ENCODE measurements at regions not wholly inside any gene's neighbourhood (a gene's known extent, or its start where the extent isn't known, plus 50 kb on each side); places are given as distances from the start of the nearest gene placed in this dataset.
"Not testable (repeated sequence)": the region's sequence is repeated elsewhere in the genome, so short reads cannot be mapped to it uniquely, and the experiment has no call there.

- H3K4me1 ChIP-seq (ENCODE audit: low read depth): peaks cover 16% of the 10 kb centered on the region
- H3K36me3 ChIP-seq (ENCODE audit: low read depth): no peaks in the 10 kb centered on the region
- ATAC-seq: no peak
- DNase-seq: no peak
- intact Hi-C loops (cut with DNase I, micrococcal nuclease): no loop called here
- no peaks in the 10 kb centered on the region for H3K9me3 ChIP-seq
- no peak for TF ChIP-seq CTCF (IDR thresholded peaks at IDR 0.05)
- no peak overlapping the region for H3K4me3 ChIP-seq
Observed at GRCh38 chr1:217133958-217134856, 411.0 kb upstream of the ESRRG start.

- intact Hi-C loops (cut with DNase I, micrococcal nuclease): no loop called here
- DNase-seq (no peak), ATAC-seq (no peak)
- H3K9me3 ChIP-seq: no peaks in the 10 kb centered on the region
- H3K36me3 ChIP-seq (ENCODE audit: low read depth): no peaks in the 10 kb centered on the region
- no peak for TF ChIP-seq CTCF (IDR thresholded peaks at IDR 0.05)
- no peak overlapping the region for H3K4me3 ChIP-seq
- H3K4me1 ChIP-seq (ENCODE audit: low read depth): peaks cover 16% of the 10 kb centered on the region
Observed at GRCh38 chr1:217133092-217133491, 409.9 kb upstream of the ESRRG start.

GRCh38 chr1:217123340-217123739 lies 400.1 kb upstream of the ESRRG start:
- intact Hi-C loops (cut with DNase I, micrococcal nuclease): not testable (repeated sequence)

GRCh38 chr1:217117973-217118465 lies 394.8 kb upstream of the ESRRG start:
- DNase-seq (no peak), ATAC-seq (no peak)
- H3K36me3 ChIP-seq (ENCODE audit: low read depth): no peaks in the 10 kb centered on the region
- no peak for TF ChIP-seq CTCF (IDR thresholded peaks at IDR 0.05)
- no peaks in the 10 kb centered on the region for H3K4me1 ChIP-seq (ENCODE audit: low read depth)
- H3K4me3 ChIP-seq: no peak overlapping the region
- intact Hi-C loops (cut with DNase I, micrococcal nuclease): no loop called here
- H3K9me3 ChIP-seq: no peaks in the 10 kb centered on the region

More at GRCh38 chr1:217123340-217123739, 400.1 kb upstream of the ESRRG start:
- not testable (repeated sequence) for H3K36me3 ChIP-seq (ENCODE audit: low read depth); DNase-seq; H3K9me3 ChIP-seq; ATAC-seq; H3K4me1 ChIP-seq (ENCODE audit: low read depth); H3K4me3 ChIP-seq

GRCh38 chr1:217115404-217116380 lies 392.5 kb upstream of the ESRRG start:
- no peak overlapping the region for H3K4me3 ChIP-seq
- H3K36me3 ChIP-seq (ENCODE audit: low read depth): no peaks in the 10 kb centered on the region
- intact Hi-C loops (cut with DNase I, micrococcal nuclease): no loop called here
- ATAC-seq: no peak
- TF ChIP-seq CTCF (IDR thresholded peaks at IDR 0.05): no peak
- no peak for DNase-seq
- no peaks in the 10 kb centered on the region for H3K9me3 ChIP-seq
- no peaks in the 10 kb centered on the region for H3K4me1 ChIP-seq (ENCODE audit: low read depth)

Data from mucosa of descending colon (tissue), 3 donors.